Esophagus squamous epithelium (tissue), 5 donors: ENCODE measurements at regions not wholly inside any gene's neighbourhood (a gene's known extent, or its start where the extent isn't known, plus 50 kb on each side); places are given as distances from the start of the nearest gene placed in this dataset.

ENCODE experiments used
- DNase-seq: peaks from one replicate; lab custom pipeline; 2025; lab: John Stamatoyannopoulos, UW
- H3K27ac ChIP-seq, 4 donors: fragments of 200-600 bp; sonication (generic); one replicate each; pipeline ENCODE4 v1.5.1; 2016 to 2019; ENCODE audit warnings: mild to moderate bottlenecking in 1 of 4
- H3K27me3 ChIP-seq, 4 donors: fragments of 200-600 bp; sonication (generic); 1 replicate in 3 of 4; 2 replicates in 1 of 4; pipeline versions ENCODE4 v1.5.1 to v1.6.0; 2017 to 2021; ENCODE audit warnings: antibody characterized with exemption in 1 of 4
- H3K36me3 ChIP-seq, 3 donors: fragments of 200-600 bp; sonication (generic); one replicate each; pipeline ENCODE4 v1.5.1; 2016 to 2019
- H3K4me1 ChIP-seq, 3 donors: fragments of 200-600 bp; sonication (generic); one replicate each; pipeline ENCODE4 v1.5.1; 2017 to 2019
- H3K4me3 ChIP-seq, 4 donors: fragments of 200-600 bp; sonication (generic); 1 replicate in 3 of 4; 2 replicates in 1 of 4; pipeline ENCODE4 v1.5.1; 2016 to 2019; ENCODE audit warnings: mild to moderate bottlenecking in 2 of 4, moderate library complexity in 1 of 4
- H3K9me3 ChIP-seq, 3 donors: fragments of 200-600 bp; sonication (generic); one replicate each; pipeline ENCODE4 v1.5.1; 2016 to 2019
- POLR2A ChIP-seq, 4 donors: fragments of 450-650 bp; IDR thresholded peaks; one replicate each; pipeline ENCODE4 v1.6.1; 2017; ENCODE audit warnings: antibody characterized with exemption in 4 of 4, mild to moderate bottlenecking in 4 of 4, moderate library complexity in 3 of 4
- WGBS, 2 donors: methylation state at CpG; one replicate each; pipeline ENCODE4 v1.1.5; 2018; 5-methylcytosine and 5-hydroxymethylcytosine counted together
- intact Hi-C: fragments of 100-400 bp; cut with DNase I; formaldehyde crosslinking; loops from one replicate; pipeline ENCODE4 v1.15.0; 2022
- TF ChIP-seq, protein P1 (sequence below), 6 experiments: fragments of 450-650 bp in 4 of 6; fragments of 200-600 bp in 2 of 6; sonication (generic) in 2 of 6; IDR thresholded peaks; one replicate each; pipeline ENCODE4 v1.5.1; 2016 to 2019; ENCODE audit warnings: antibody characterized with exemption in 6 of 6, mild to moderate bottlenecking in 4 of 6, moderate library complexity in 4 of 6
- donor health status: DM: yes; HTN: yes; CAD: no.

DNA sequence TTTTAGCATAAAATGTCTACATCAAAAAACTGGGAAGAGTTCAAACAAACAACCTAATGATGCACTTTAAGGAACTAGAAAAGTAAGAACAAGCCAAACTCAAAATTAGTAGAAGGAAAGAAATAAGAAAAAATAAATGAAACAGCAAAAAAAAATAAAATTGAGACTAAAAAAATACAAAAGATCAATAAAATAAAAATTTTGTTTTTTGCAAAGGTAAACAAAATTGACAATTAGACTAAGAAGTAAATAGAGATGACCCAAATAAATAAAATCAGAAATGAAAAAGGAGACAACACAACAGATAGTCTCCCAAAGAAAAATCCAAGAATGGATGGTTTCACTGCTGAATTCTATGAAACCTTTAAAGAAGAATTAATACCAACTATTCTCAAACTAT, 89.6 kb upstream of the MME start:
- Histone ChIP-seq H3K27me3 (no peaks in the 10 kb centered on the region), H3K4me1 (no peaks in the 10 kb centered on the region), H3K27ac (no peak overlapping the region), H3K4me3 (no peak overlapping the region), H3K9me3 (no peaks in the 10 kb centered on the region), H3K36me3 (no peaks in the 10 kb centered on the region)
- no peak for DNase-seq
- intact Hi-C loops, result no loop called here
- TF ChIP-seq, protein P1, sequence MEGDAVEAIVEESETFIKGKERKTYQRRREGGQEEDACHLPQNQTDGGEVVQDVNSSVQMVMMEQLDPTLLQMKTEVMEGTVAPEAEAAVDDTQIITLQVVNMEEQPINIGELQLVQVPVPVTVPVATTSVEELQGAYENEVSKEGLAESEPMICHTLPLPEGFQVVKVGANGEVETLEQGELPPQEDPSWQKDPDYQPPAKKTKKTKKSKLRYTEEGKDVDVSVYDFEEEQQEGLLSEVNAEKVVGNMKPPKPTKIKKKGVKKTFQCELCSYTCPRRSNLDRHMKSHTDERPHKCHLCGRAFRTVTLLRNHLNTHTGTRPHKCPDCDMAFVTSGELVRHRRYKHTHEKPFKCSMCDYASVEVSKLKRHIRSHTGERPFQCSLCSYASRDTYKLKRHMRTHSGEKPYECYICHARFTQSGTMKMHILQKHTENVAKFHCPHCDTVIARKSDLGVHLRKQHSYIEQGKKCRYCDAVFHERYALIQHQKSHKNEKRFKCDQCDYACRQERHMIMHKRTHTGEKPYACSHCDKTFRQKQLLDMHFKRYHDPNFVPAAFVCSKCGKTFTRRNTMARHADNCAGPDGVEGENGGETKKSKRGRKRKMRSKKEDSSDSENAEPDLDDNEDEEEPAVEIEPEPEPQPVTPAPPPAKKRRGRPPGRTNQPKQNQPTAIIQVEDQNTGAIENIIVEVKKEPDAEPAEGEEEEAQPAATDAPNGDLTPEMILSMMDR (IDR thresholded peaks at IDR 0.05), result no peak
- no peak for TF ChIP-seq POLR2A (IDR thresholded peaks at IDR 0.05)

DNA sequence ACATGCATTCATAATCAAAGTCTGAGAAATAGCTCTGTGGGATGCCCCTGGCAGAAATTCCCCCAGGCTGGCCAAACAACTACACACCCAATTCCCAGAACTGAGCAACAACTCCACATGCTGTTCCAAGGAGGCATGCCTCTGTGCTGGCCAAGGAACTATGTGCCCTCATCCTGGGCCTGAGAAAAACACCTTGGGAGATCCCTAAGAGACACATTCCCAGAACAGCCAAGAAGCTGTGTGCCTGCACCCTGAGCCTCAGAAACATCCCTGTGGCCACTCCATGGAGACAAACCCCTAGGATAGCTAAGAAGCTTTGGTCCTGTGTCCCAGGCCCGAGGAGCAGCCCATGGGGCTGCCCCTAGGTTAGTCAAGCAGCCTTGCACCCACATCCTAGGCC, 92.3 kb upstream of the MME start:
- no peak for TF ChIP-seq POLR2A (IDR thresholded peaks at IDR 0.05)
- TF ChIP-seq, protein P1 (IDR thresholded peaks at IDR 0.05), result no peak
- H3K4me1 ChIP-seq, result no peaks in the 10 kb centered on the region
- DNase-seq, result no peak
- H3K9me3 ChIP-seq, result no peaks in the 10 kb centered on the region
- no peak overlapping the region for H3K4me3 ChIP-seq
- H3K27me3 ChIP-seq, result no peaks in the 10 kb centered on the region
- intact Hi-C loops, result no loop called here
- WGBS, 2 donors, result 36% methylated on average over 1 of the region's 1 CpG; no CpG with 5 or more reads in 1 of the 2 donors
- no peaks in the 10 kb centered on the region for H3K36me3 ChIP-seq
- H3K27ac ChIP-seq, result no peak overlapping the region

DNA sequence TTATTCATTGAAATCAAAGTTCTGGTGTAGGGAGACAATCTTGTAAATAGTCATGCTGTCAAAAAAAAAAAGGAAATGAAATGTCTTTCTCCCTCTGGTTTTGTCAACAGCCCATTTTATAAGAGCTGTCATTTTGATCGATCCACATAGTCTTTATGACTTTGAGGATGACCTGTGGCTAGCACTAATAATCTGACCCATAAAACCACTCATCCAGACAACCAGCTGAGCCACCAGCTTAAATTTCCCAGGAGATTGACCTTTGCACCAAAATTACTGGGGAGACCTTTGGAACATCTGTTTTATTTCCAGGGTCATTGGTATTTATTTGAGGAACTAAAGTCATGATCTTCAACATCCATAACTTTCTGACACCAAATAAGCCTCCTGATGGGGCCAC, 98.5 kb upstream of the MME start:
- Histone ChIP-seq H3K27me3 (no peaks in the 10 kb centered on the region), H3K9me3 (no peaks in the 10 kb centered on the region), H3K27ac (no peak overlapping the region), H3K36me3 (no peaks in the 10 kb centered on the region), H3K4me3 (no peak overlapping the region), H3K4me1 (no peaks in the 10 kb centered on the region)
- intact Hi-C loops, result no loop called here
- no peak for DNase-seq
- TF ChIP-seq POLR2A (IDR thresholded peaks at IDR 0.05), result no peak
- TF ChIP-seq, protein P1 (IDR thresholded peaks at IDR 0.05), result no peak
- WGBS, 2 donors, result 55 to 59% methylated on average over 1 of the region's 1 CpG

DNA sequence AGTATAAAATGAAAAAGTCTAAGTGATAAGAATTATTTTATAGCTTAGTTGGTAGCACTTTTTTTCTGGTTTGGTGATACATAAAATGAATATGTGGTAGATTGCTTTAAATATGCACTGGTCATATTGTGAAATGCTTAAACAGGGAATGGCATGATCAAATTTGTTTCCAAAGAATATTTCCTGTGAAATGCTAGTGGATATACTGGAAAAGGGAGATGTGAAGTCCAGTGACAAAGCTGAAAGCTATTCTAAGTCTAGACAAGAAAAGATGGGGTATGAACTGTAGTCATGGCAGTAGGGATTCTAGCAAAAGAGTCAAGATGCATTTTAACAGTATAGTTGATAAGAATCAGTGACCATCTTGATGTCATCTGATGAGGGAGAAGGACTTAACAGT, 98.9 kb upstream of the MME start:
- no peak overlapping the region for H3K27ac ChIP-seq
- intact Hi-C loops, result no loop called here

DNA sequence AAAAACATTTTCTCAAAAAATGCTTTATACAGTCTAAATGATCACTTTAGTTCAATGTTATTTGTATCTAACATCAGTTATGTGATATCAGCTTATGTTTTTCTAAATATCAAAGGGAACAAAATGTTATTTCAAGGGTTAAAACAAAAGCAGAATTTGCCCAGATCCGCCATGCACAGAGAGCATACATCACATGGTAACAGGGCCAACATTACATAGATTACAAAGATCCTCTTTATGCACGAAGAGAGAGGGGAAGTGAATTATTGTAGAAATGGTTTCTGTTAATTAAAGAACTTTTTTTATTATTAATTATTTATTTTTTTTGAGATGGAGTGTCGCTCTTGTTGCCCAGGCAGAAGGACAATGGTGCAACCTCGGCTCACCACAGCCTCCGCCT, 100.8 kb upstream of the MME start:
- TF ChIP-seq, protein P1 (IDR thresholded peaks at IDR 0.05), result no peak
- TF ChIP-seq POLR2A (IDR thresholded peaks at IDR 0.05), result no peak
- no peak for DNase-seq
- Histone ChIP-seq H3K4me1 (no peaks in the 10 kb centered on the region), H3K27ac (no peak overlapping the region), H3K4me3 (no peak overlapping the region), H3K27me3 (no peaks in the 10 kb centered on the region), H3K36me3 (no peaks in the 10 kb centered on the region), H3K9me3 (no peaks in the 10 kb centered on the region)
- intact Hi-C loops, result no loop called here
- 67 to 77% methylated on average over 5 of the region's 5 CpGs for WGBS, 2 donors

More for the DNA sequence above, 98.9 kb upstream of the MME start:
- no peak for TF ChIP-seq POLR2A (IDR thresholded peaks at IDR 0.05)
- TF ChIP-seq, protein P1 (IDR thresholded peaks at IDR 0.05), result no peak
- Histone ChIP-seq H3K4me1 (no peaks in the 10 kb centered on the region), H3K9me3 (no peaks in the 10 kb centered on the region), H3K4me3 (no peak overlapping the region), H3K27me3 (no peaks in the 10 kb centered on the region), H3K36me3 (no peaks in the 10 kb centered on the region)
- DNase-seq, result no peak
